HG02571 (cell line): ENCODE measurements at regions not wholly inside any gene's neighbourhood (a gene's known extent, or its start where the extent isn't known, plus 50 kb on each side); places are given as distances from the start of the nearest gene placed in this dataset.

ENCODE experiments used
- ATAC-seq: cut with Tn5 transposase; IDR thresholded peaks from one replicate; pipeline ENCODE4 v1.9.1; 2021; ENCODE audit warnings: mild to moderate bottlenecking, moderate library complexity; ENCODE audit not compliant: unreplicated experiment

GRCh38 chr1:234909307-234909810, 219.3 kb downstream of the TOMM20 start:
- no peak for ATAC-seq

GRCh38 chr1:234908571-234908970, 220.1 kb downstream of the TOMM20 start:
- ATAC-seq: no peak

GRCh38 chr1:234907940-234908405, 220.7 kb downstream of the TOMM20 start:
- ATAC-seq: no peak

GRCh38 chr1:234907208-234907939, 221.3 kb downstream of the TOMM20 start:
- ATAC-seq: no peak

- ATAC-seq: no peak
These were observed 222.0 kb downstream of the TOMM20 start for GRCh38 chr1:234906654-234907053.

- no peak for ATAC-seq
These were observed 225.7 kb downstream of the TOMM20 start for GRCh38 chr1:234902774-234903547.

- ATAC-seq: no peak
These were observed 227.1 kb downstream of the TOMM20 start for GRCh38 chr1:234901491-234902049.

GRCh38 chr1:234900595-234900994, 228.0 kb downstream of the TOMM20 start:
- ATAC-seq: no peak

- no peak for ATAC-seq
These were observed 228.9 kb downstream of the TOMM20 start for GRCh38 chr1:234899730-234900072.

- no peak for ATAC-seq
These were observed 229.5 kb downstream of the TOMM20 start for GRCh38 chr1:234899041-234899729.

- no peak for ATAC-seq
These were observed 230.1 kb downstream of the TOMM20 start for GRCh38 chr1:234898455-234899033.

- no peak for ATAC-seq
These were observed 230.7 kb downstream of the TOMM20 start for GRCh38 chr1:234897754-234898454.

- ATAC-seq: no peak
These were observed 231.3 kb downstream of the TOMM20 start for GRCh38 chr1:234897390-234897749.

- ATAC-seq: no peak
These were observed 231.9 kb downstream of the TOMM20 start for GRCh38 chr1:234896477-234897389.

- ATAC-seq: no peak
These were observed 234.7 kb downstream of the TOMM20 start for GRCh38 chr1:234893725-234894630.

- ATAC-seq: no peak
These were observed 235.3 kb downstream of the TOMM20 start for GRCh38 chr1:234893359-234893724.

- no peak for ATAC-seq
These were observed 236.0 kb downstream of the TOMM20 start for GRCh38 chr1:234892642-234893041.

- no peak for ATAC-seq
These were observed 237.2 kb downstream of the TOMM20 start for GRCh38 chr1:234891427-234891826.
